ENCODE measurements at regions not wholly inside any gene's neighbourhood (a gene's known extent, or its start where the extent isn't known, plus 50 kb on each side); places are given as distances from the start of the nearest gene placed in this dataset.

GRCh38 chr20:22480336-22480735 lies 104.0 kb downstream of the FOXA2 start:
- TF ChIP-seq CTCF (IDR thresholded peaks at IDR 0.05; ENCODE audit: insufficient read depth, low read depth, low read length) (no peak), EZH2 (IDR thresholded peaks at IDR 0.05; ENCODE audit: insufficient read depth, low read length) (no peak)

Data from astrocyte (in vitro differentiated cells and primary cell).